ENCODE measurements at regions not wholly inside any gene's neighbourhood (a gene's known extent, or its start where the extent isn't known, plus 50 kb on each side); places are given as distances from the start of the nearest gene placed in this dataset.

- Histone ChIP-seq H2AFZ (ENCODE audit: low read depth, low read length) (no peak overlapping the region), H3K9me3 (replicated peaks; ENCODE audit: control insufficient read depth, insufficient read depth, low read length) (no peaks in the 10 kb centered on the region), H3K36me3 (ENCODE audit: control insufficient read depth in 2 of 2, extremely low read depth in 1 of 2, insufficient read depth in 2 of 2, low read length in 2 of 2) (no peaks in the 10 kb centered on the region), H3K9me1 (replicated peaks; ENCODE audit: control insufficient read depth, extremely low read depth, insufficient read depth, low read length) (no peaks in the 10 kb centered on the region), H3K4me2 (ENCODE audit: insufficient read depth, low read length) (no peak overlapping the region), H4K20me1 (replicated peaks; ENCODE audit: control insufficient read depth, extremely low read depth, insufficient read depth, low read length) (no peaks in the 10 kb centered on the region), H3K79me2 (ENCODE audit: control insufficient read depth, insufficient read depth, low read length) (no peaks in the 10 kb centered on the region), H3K4me1 (ENCODE audit: control insufficient read depth, extremely low read depth, insufficient read depth, low read length) (no peaks in the 10 kb centered on the region), H3K9ac (replicated peaks; ENCODE audit: extremely low read depth, insufficient read depth, low read length) (no peak overlapping the region), H3K4me3 (replicated peaks in 1 of 3; ENCODE audit: insufficient read depth in 1 of 3, low read depth in 1 of 3, low read length in 3 of 3) (no peak overlapping the region), H3K27ac (ENCODE audit: insufficient read depth, low read depth, low read length) (no peak overlapping the region), H3K27me3 (ENCODE audit: control insufficient read depth in 2 of 2, insufficient read depth in 2 of 2, low read length in 2 of 2) (peaks cover 0 to 1% of the 10 kb centered on the region in 2 experiments)
- intact Hi-C loops (cut with micrococcal nuclease) = no loop called here
- ChIA-PET POLR2A (no interaction called here), CTCF (no interaction called here)
- no peak for DNase-seq (ENCODE audit: low read depth, low spot score)
- dilution Hi-C loops (cut with MboI; ENCODE audit: extremely low pct_ligation_motif_present, low sequenced_read_pairs) = no loop called here
- BruUV-seq (replicated peaks) = no TSS peak
- FAIRE-seq = no peak
- no peak for TF ChIP-seq POLR2A (IDR thresholded peaks at IDR 0.05; ENCODE audit: low read depth, low read length)
- TF ChIP-seq EZH2 (IDR thresholded peaks at IDR 0.05; ENCODE audit: borderline replicate concordance, low read depth, low read length, severe bottlenecking) = no peak
- no peak for TF ChIP-seq MYC (IDR thresholded peaks at IDR 0.05; ENCODE audit: low read depth, low read length)
- no peak for TF ChIP-seq POLR2AphosphoS5 (IDR thresholded peaks at IDR 0.05; ENCODE audit: insufficient read depth, low read depth, low read length)
- TF ChIP-seq FOS (IDR thresholded peaks at IDR 0.05; ENCODE audit: borderline replicate concordance, insufficient read depth, low read length) = no peak
- no peak for TF ChIP-seq MAX (IDR thresholded peaks at IDR 0.05; ENCODE audit: insufficient read depth, insufficient read length)
- TF ChIP-seq CTCF (IDR thresholded peaks at IDR 0.05; ENCODE audit: extremely low read depth in 1 of 2, insufficient read depth in 1 of 2, low read depth in 1 of 2, low read length in 2 of 2) = no peak
- TF ChIP-seq JUN (IDR thresholded peaks at IDR 0.05; ENCODE audit: borderline replicate concordance, insufficient read depth, insufficient read length, low read depth) = no peak
- no peak for TF ChIP-seq GATA2 (IDR thresholded peaks at IDR 0.05; ENCODE audit: insufficient read depth, insufficient read length, low read depth, low read length)
These were observed 393.4 kb downstream of the ZNF608 start for GRCh38 chr5:124353016-124353415.

Data from endothelial cell of umbilical vein (primary cell).